ENCODE measurements at regions not wholly inside any gene's neighbourhood (a gene's known extent, or its start where the extent isn't known, plus 50 kb on each side); places are given as distances from the start of the nearest gene placed in this dataset.
A peak's percentile ranks its signal among the peaks of the same experiment; 100 is the strongest.

DNA sequence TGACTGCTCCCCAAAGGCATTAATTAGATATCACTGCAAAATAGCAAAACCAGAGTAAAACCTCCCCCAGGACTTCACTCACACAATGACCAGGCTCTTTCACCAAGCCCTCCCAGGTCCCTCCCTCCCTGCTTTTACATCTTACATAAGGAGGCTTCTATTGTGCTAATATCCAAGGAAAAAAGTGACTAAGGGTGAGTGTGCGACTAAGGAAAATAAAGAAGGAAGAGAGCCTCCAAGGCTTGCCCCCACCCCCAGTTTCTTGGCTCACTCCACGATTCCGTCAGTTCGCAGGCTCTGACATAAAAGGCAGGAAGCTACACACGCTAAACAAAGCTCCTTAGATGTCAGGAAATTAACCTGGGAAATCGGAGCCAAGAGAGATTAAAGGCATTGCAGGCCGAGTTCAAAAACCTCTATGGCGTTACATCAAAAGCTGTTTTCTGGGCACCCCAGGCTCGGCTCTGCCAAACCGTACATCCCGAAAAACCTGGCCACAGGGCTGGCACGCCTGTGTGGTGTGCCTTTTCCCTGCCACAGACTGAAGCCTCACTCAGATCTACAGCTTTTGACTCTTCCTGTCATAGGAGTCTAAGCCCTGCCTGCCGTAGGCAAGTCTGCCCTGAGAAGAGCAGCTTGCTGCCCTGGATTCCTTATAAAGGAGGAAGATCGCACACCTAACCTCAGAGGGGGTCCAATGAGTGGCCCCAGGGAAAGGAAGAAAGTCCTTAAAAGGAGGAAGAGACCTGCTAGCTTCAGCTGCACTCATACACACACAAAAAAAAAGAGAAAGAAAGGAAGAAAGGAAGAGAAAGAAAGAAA, 67.0 kb upstream of the SERP2 start:
- Histone ChIP-seq H3T11ph (ENCODE audit: low read length) (no peak overlapping the region), H2AFZ (ENCODE audit: low read length) (no peak overlapping the region), H4K8ac (replicated peaks; ENCODE audit: insufficient read length, low read depth, low read length) (no peak overlapping the region), H2BK12ac (ENCODE audit: insufficient read length, low read depth, low read length) (no peak overlapping the region), H4K20me1 (ENCODE audit: control insufficient read depth, insufficient read depth, insufficient read length) (no peaks in the 10 kb centered on the region), H3K23ac (ENCODE audit: insufficient read length, low read depth, low read length) (no peak overlapping the region), H2AK5ac (ENCODE audit: insufficient read length, low read length) (no peak overlapping the region), H3K27me3 (ENCODE audit: insufficient read depth, low read length) (peaks cover 11% of the 10 kb centered on the region), H3K9ac (ENCODE audit: extremely low read depth, insufficient read length, low read length) (no peak overlapping the region), H3K4ac (ENCODE audit: low read depth, low read length) (no peak overlapping the region), H2BK5ac (ENCODE audit: insufficient read length, low read length) (no peak overlapping the region), H3K4me1 (ENCODE audit: insufficient read depth, low read length) (peaks cover 6% of the 10 kb centered on the region; the same call in 1 of the 2 replicates), H2BK20ac (ENCODE audit: low read depth, low read length, poor library complexity, severe bottlenecking) (no peak overlapping the region), H3K56ac (ENCODE audit: insufficient read length, low read depth, low read length) (no peak overlapping the region), H3K23me2 (ENCODE audit: insufficient read length, low read depth, low read length, poor library complexity, severe bottlenecking) (peaks cover 8% of the 10 kb centered on the region), H3K9me3 (ENCODE audit: control insufficient read depth, low read depth, low read length) (no peaks in the 10 kb centered on the region), H4K91ac (ENCODE audit: insufficient read length, low read depth, low read length) (no peak overlapping the region), H3K4me2 (ENCODE audit: insufficient read depth, insufficient read length, low read length) (peak overlapping the region; percentile 48), H2BK120ac (ENCODE audit: low read depth, low read length, poor library complexity, severe bottlenecking) (peak overlapping the region; percentile 5), H3K79me2 (ENCODE audit: insufficient read depth, low read length) (no peaks in the 10 kb centered on the region), H4K5ac (ENCODE audit: insufficient read length, low read depth, low read length) (no peak overlapping the region), H3K14ac (ENCODE audit: insufficient read depth, low read length) (peak overlapping the region; percentile 75; the same call in 1 of the 2 replicates), H3K27ac (ENCODE audit: insufficient read length, low read depth, low read length) (no peak overlapping the region), H3K79me1 (ENCODE audit: insufficient read depth, low read depth, low read length, poor library complexity, severe bottlenecking) (no peaks in the 10 kb centered on the region), H2BK15ac (ENCODE audit: low read depth, low read length) (no peak overlapping the region), H3K18ac (ENCODE audit: insufficient read length, low read depth, low read length) (peak overlapping the region; percentile 42)
- H3K36me3 Mint-ChIP-seq (ENCODE audit: insufficient read depth in 1 of 3, low read depth in 3 of 3) = no peaks in the 10 kb centered on the region
- H3K4me1 Mint-ChIP-seq = peaks cover 36% of the 10 kb centered on the region in 2 experiments
- peak overlapping the region; percentile 46 to 66 for H3K4me3 Mint-ChIP-seq
- H3K27me3 Mint-ChIP-seq (ENCODE audit: low read depth) = peaks cover 95% of the 10 kb centered on the region
- TF ChIP-seq, protein P1, sequence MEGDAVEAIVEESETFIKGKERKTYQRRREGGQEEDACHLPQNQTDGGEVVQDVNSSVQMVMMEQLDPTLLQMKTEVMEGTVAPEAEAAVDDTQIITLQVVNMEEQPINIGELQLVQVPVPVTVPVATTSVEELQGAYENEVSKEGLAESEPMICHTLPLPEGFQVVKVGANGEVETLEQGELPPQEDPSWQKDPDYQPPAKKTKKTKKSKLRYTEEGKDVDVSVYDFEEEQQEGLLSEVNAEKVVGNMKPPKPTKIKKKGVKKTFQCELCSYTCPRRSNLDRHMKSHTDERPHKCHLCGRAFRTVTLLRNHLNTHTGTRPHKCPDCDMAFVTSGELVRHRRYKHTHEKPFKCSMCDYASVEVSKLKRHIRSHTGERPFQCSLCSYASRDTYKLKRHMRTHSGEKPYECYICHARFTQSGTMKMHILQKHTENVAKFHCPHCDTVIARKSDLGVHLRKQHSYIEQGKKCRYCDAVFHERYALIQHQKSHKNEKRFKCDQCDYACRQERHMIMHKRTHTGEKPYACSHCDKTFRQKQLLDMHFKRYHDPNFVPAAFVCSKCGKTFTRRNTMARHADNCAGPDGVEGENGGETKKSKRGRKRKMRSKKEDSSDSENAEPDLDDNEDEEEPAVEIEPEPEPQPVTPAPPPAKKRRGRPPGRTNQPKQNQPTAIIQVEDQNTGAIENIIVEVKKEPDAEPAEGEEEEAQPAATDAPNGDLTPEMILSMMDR (conservative IDR thresholded peaks at IDR 0.05) = no peak
- H3K9me3 Mint-ChIP-seq = no peaks in the 10 kb centered on the region; a peak in 1 of 5 replicates
- WGBS (ENCODE audit: extremely low coverage, insufficient read length, low lambda C conversion rate) = no CpG with 5 or more reads among the region's 14 CpGs
- H3K27ac Mint-ChIP-seq = peak overlapping the region in 1 of 3 experiments; percentile 19; a peak in 3 of 7 replicates
- peak; percentile 60 for DNase-seq

All from H9 (cell line).